ENCODE measurements at regions not wholly inside any gene's neighbourhood (a gene's known extent, or its start where the extent isn't known, plus 50 kb on each side); places are given as distances from the start of the nearest gene placed in this dataset.
"Not testable (repeated sequence)": the region's sequence is repeated elsewhere in the genome, so short reads cannot be mapped to it uniquely, and the experiment has no call there.

DNA sequence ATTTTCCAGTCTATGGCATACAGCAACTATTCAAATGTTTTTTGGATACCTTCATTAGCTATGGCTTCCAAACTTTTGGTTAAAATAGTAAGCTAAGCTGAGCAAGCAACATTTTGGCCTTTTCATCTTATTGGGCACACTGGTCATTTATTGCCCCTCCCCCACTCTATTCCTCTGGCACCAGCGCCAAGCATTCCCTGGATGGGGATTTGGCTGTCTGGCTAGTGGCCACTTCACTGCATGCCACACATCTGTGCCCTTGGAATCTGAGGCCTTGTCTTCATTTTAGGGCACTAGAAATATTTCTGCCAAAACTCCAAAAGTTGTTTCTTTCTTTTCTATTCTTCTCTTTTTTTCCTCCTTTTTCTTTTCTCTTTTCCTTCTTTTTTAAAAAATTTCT lies 305.8 kb upstream of the POTED start:
- DNase-seq (ENCODE audit: low spot score): not testable (repeated sequence)

DNA sequence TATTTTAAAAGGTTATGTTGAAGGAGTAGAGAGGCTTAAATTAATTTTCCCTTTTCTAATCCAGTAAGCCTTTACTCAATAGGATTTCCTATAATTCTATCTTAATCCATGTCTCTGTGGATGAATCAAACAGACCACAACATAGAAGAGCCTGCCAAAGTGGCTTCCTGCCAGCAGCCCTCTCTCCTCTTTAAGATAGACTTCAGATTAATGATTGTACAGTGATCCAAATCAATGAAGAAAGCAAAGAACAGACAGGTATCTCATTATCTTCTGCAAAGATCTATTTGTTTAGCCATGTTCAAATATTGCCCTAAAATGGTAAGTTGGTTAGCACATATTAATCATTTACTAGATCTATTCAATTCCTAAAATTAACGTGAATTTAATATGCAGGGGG lies 304.7 kb upstream of the POTED start:
- DNase-seq (ENCODE audit: low spot score): not testable (repeated sequence)

GRCh38 chr21:13310120-13310519 lies 299.5 kb upstream of the POTED start:
- not testable (repeated sequence) for DNase-seq (ENCODE audit: low spot score)

DNA sequence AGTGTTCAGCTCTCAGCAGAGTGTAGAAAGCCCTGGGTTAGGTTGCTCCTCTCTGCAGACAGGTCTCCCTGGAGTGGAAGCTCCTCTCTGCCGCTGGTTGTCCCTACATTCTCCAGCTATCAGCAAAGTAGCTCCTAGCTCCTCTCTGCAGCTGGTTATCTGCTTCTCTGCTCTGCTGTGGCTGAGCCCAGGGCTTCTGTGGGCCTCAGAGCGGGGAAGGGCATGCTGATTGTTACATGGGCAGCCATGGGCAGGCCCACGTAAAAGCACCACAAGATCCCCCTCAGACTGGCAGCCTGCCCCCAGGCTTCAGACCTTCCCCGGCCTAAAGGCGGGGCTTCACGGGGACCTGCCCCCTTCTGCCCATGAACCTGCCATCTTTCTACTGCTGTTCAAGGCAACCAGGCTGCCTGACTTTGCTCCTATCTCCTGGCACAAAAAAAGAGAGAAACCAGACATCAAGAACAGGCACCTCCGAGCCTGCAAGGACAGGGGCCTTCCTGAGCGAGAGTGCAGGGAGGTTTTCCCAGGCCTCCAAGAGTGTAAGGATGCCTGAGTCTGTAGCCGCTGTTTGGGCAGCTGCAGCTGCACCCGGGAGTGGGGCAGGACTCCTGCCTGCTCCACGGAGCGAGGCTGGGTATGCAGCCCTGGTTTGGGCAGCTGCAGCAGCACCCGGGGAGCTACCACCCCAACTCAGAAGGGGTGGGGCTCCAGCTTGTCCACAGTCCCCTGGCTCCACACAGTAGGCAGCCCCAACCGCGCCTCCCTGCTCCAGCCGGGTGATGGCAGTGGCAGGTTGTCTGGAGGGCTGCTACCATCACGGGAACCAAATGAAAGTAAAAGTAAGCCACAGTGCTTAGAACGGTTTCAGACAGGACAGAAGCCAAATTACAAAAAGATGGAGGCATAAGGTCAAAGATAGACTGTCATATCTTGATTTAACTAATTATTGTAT lies 298.7 kb upstream of the POTED start:
- DNase-seq (ENCODE audit: low spot score): not testable (repeated sequence)

DNA sequence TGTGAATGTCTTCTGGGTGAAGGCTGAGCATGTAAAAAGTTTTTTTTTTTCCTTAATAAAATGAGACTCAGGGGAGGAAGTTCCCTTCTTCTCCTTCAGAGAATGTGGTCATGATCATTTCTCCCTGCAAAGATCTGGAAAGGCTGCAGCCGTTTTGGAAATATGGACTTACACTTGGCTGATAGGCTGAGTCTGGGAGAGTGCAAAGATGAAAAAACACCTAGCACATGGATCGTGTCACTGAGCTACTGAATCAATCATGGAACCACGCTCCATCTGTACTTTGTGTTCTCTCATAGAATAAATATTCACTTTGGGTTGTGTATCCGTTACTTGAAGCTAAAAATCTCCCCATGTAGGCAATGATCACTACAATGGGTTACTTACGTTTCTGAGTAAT lies 290.9 kb upstream of the POTED start:
- DNase-seq (ENCODE audit: low spot score): not testable (repeated sequence)

DNA sequence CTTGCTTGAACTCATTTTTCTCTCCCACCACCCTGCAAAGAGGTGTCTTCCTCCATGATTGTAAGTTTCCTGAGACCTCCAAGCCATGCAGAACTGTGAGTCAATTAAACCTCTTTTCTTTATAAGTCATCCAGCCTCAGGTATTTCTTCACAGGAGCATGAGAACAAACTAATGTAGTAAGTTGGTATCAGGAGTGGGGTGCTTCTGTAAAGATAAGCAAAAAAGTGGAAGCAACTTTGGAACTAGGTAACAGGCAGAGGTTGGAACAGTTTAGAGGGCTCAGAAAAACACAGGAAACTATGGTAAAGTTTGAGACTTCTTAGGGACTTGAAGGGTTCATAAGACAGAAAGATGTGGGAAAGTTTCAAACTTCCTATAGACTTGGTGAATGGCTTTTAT lies 287.7 kb upstream of the POTED start:
- not testable (repeated sequence) for DNase-seq (ENCODE audit: low spot score)

DNA sequence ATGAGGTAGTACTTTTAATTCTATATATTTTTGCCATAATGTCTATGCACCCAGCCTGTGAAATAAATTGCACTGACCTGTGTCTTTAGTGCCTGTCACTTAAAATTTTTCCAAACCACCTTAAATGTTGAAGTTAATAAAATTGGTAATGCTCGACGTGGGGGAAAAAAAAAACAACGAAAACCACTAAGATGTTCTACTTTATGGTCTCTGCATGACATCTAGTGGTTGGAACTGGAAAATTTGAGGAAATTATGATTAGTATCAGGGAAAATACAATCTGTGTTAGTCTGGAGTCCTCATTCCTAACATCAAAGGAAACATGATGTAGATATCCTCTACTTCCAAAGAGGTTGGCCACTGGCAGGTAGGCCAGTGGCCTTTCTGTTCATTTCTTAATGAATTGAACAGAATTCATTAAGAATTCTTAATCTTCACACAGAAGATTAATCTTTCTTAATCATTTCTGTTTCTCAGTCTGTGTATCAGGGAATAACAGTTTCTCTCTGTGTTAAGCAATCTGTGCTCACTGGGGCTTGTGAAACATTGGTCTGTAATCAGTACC lies 268.8 kb upstream of the POTED start:
- DNase-seq (ENCODE audit: low spot score): not testable (repeated sequence)

DNA sequence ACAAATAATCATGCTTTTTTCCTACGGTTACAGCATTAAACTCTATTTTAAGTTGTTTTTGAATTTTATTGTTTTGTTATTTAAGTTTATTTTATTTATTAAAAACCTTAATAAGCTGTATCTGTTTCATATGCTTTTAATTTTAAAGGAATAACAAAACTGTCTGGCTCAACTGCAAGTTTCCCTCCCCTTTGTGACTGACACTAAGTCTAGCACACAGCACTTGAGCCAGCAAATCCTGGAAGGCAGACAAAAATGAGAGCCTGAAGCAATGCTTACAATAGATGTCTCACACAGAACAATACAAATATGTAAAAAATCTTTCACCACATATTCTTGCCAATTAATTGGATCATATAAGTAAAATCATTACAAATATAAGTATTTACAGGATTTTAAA lies 258.1 kb upstream of the POTED start:
- DNase-seq (ENCODE audit: low spot score): not testable (repeated sequence)

GRCh38 chr21:13360175-13360574 lies 249.4 kb upstream of the POTED start:
- DNase-seq (ENCODE audit: low spot score): not testable (repeated sequence)

GRCh38 chr21:13368200-13368599 lies 241.4 kb upstream of the POTED start:
- DNase-seq (ENCODE audit: low spot score): no peak

- DNase-seq (ENCODE audit: low spot score): not testable (repeated sequence)
Measured at GRCh38 chr21:13372721-13373120, 236.9 kb upstream of the POTED start.

GRCh38 chr21:13378943-13379342 lies 230.6 kb upstream of the POTED start:
- not testable (repeated sequence) for DNase-seq (ENCODE audit: low spot score)

GRCh38 chr21:13379566-13379965 lies 230.0 kb upstream of the POTED start:
- DNase-seq (ENCODE audit: low spot score): not testable (repeated sequence)

- not testable (repeated sequence) for DNase-seq (ENCODE audit: low spot score)
Measured at GRCh38 chr21:13380561-13380960, 229.0 kb upstream of the POTED start.

- DNase-seq (ENCODE audit: low spot score): not testable (repeated sequence)
Measured at GRCh38 chr21:13384143-13384542, 225.4 kb upstream of the POTED start.

- not testable (repeated sequence) for DNase-seq (ENCODE audit: low spot score)
Measured at GRCh38 chr21:13409184-13409583, 200.4 kb upstream of the POTED start.

GRCh38 chr21:13435863-13436262 lies 173.7 kb upstream of the POTED start:
- DNase-seq (ENCODE audit: low spot score): peak; percentile 1

DNA sequence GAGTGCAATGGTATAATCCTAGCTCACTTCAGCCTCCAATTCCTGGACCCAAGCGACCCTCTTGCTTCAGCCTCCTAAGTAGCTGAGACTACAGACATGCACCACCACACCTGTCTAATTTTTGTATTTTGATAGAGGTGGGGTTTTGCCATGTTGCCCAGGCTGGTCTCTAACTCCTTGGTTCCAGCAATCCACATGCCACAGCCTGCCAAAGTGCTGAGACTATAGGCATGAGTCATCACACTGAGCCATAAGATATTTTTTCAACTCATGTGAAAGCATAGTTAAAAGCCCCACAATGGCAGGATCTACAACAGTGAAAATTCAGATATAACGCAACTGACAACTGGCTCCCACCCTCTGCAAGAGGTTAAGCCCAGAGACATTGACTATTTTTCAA lies 161.8 kb upstream of the POTED start:
- DNase-seq (ENCODE audit: low spot score): not testable (repeated sequence)

GRCh38 chr21:13463562-13463961 lies 146.0 kb upstream of the POTED start:
- not testable (repeated sequence) for DNase-seq (ENCODE audit: low spot score)

Data from AG20443 (cell line).